ENCODE measurements at regions not wholly inside any gene's neighbourhood (a gene's known extent, or its start where the extent isn't known, plus 50 kb on each side); places are given as distances from the start of the nearest gene placed in this dataset.

DNA sequence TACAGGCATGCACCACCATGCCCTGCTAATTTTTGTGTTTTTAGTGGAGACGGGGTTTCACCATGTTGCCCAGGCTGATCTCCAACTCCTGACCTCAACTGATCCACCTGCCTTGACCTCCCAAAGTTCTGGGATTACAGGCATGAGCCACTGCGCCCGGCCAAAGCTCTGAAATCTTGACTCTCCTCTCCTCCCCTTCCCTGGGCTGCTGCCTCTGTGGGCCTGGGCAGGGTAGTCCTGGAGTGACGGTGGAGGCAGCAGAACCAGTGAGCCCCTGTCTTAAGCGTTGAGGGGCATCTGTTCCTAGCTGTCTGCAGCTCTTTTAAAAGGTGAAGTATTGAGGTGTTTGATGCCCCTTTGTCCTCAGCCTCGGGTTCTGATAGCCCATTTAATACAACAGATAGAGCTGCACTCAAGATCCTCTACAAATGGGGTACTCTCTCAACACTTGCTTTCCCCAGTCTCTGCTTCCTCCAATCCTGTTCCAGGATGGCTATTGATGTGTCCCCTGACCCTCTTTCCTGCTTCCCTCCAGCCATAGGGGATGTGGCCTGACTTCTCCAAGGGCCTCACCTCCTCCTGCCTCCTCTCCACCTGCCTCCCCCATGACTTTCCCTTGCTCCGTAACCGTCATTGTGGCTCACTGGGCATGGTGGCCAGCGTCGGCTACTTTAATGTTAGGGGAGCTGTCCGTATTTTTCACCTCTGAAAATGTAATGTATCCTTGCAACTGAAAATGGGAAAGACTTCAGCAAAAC, 442.5 kb downstream of the GLRX3 start:
- TF ChIP-seq, protein P1, sequence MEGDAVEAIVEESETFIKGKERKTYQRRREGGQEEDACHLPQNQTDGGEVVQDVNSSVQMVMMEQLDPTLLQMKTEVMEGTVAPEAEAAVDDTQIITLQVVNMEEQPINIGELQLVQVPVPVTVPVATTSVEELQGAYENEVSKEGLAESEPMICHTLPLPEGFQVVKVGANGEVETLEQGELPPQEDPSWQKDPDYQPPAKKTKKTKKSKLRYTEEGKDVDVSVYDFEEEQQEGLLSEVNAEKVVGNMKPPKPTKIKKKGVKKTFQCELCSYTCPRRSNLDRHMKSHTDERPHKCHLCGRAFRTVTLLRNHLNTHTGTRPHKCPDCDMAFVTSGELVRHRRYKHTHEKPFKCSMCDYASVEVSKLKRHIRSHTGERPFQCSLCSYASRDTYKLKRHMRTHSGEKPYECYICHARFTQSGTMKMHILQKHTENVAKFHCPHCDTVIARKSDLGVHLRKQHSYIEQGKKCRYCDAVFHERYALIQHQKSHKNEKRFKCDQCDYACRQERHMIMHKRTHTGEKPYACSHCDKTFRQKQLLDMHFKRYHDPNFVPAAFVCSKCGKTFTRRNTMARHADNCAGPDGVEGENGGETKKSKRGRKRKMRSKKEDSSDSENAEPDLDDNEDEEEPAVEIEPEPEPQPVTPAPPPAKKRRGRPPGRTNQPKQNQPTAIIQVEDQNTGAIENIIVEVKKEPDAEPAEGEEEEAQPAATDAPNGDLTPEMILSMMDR (IDR thresholded peaks at IDR 0.05 in 8 of 11, conservative IDR thresholded peaks at IDR 0.05 in 3 of 11) = no peak
- no peak for TF ChIP-seq POLR2AphosphoS5 (IDR thresholded peaks at IDR 0.05)
- TF ChIP-seq POLR2A (IDR thresholded peaks at IDR 0.05) = no peak
